ENCODE measurements at regions not wholly inside any gene's neighbourhood (a gene's known extent, or its start where the extent isn't known, plus 50 kb on each side); places are given as distances from the start of the nearest gene placed in this dataset.

- no peak for TF ChIP-seq CTCF (optimal IDR thresholded peaks at IDR 0.05 in 1 of 3, IDR thresholded peaks at IDR 0.05 in 1 of 3, conservative IDR thresholded peaks at IDR 0.05 in 1 of 3; ENCODE audit: extremely low read depth in 1 of 3, insufficient read depth in 2 of 3, low read length in 3 of 3)
- no peak for TF ChIP-seq EZH2 (IDR thresholded peaks at IDR 0.05; ENCODE audit: low read length)
Observed at GRCh38 chr2:160934263-160934662, 226.0 kb upstream of the TANK start.

Data from keratinocyte (primary cell).